ENCODE measurements at regions not wholly inside any gene's neighbourhood (a gene's known extent, or its start where the extent isn't known, plus 50 kb on each side); places are given as distances from the start of the nearest gene placed in this dataset.

GRCh38 chr6:126603410-126603809 is 263.5 kb downstream of the CENPW start:
- no peak for DNase-seq (ENCODE audit: low read depth in 2 of 3, low spot score in 1 of 3)

- no peak for DNase-seq (ENCODE audit: low read depth in 2 of 3, low spot score in 1 of 3)
These were observed 265.2 kb downstream of the CENPW start for GRCh38 chr6:126605089-126605488.

GRCh38 chr6:126607289-126607688 is 267.4 kb downstream of the CENPW start:
- no peak for DNase-seq (ENCODE audit: low read depth in 2 of 3, low spot score in 1 of 3)

DNA sequence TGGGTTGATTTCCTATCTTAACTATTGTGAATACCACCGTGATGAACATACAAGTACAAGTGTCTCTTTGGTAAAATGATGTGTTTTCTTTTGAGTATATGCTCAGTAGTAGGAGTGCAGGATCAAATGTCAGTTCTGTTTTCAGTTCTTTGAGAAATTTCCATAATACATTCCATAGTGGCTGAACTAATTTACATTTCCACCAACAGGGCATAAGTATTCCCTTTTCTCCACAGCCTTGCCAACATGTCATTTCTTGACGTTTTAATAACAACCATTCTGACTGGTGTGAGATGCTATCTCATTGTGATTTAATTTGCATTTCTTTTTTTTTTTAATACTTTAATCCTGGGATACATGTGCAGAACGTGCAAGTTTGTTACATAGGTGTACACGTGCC is 268.8 kb downstream of the CENPW start:
- DNase-seq (ENCODE audit: low read depth in 2 of 3, low spot score in 1 of 3), result no peak

- DNase-seq (ENCODE audit: low read depth in 2 of 3, low spot score in 1 of 3), result no peak
These were observed 275.0 kb downstream of the CENPW start for GRCh38 chr6:126614642-126615504.

- DNase-seq (ENCODE audit: low read depth in 2 of 3, low spot score in 1 of 3), result no peak
These were observed 277.0 kb downstream of the CENPW start for GRCh38 chr6:126616866-126617265.

- DNase-seq (ENCODE audit: low read depth in 2 of 3, low spot score in 1 of 3), result no peak
These were observed 278.9 kb downstream of the CENPW start for GRCh38 chr6:126618639-126619343.

GRCh38 chr6:126620719-126621118 is 280.8 kb downstream of the CENPW start:
- DNase-seq (ENCODE audit: low read depth in 2 of 3, low spot score in 1 of 3), result no peak

DNA sequence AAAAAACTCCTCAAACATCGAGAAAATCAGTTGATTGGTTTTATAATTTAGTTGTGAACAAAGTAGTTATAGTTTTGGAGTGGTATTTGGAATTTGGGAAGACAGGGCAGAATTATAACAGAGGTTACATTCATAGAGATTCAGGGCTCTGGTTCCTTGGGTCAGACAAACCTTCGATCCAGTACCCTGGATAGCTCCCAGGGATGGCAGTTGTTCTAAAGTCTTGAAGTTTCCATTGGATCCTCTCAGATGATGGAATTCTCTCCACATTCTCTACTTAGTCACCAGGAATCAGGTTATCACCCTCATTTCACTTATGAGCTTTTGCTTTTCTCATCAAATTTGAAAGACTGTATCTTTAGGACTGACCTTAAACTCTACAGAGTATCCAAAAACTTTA is 285.1 kb downstream of the CENPW start:
- DNase-seq (ENCODE audit: low read depth in 2 of 3, low spot score in 1 of 3), result no peak

DNA sequence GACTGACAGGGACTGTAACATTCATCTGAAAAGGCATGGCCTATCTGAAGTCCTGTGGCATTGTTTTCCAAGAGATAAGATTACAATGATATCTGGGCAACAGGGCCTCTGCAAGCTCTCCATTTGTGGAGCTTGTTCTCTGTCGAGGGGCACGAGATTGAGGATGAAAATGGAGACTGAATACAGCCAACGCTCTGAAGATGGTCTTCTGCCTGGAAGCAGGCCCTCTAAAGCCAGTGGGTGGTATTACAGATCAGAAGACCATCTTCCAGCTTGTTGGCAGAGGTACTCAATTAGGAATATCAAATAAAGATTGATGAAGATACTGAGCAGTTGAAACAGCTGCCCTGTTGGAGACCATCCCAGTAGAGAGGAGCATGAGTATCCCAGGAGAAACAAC is 288.2 kb downstream of the CENPW start:
- DNase-seq (ENCODE audit: low read depth in 2 of 3, low spot score in 1 of 3), result no peak

GRCh38 chr6:126631363-126631762 is 291.4 kb downstream of the CENPW start:
- no peak for DNase-seq (ENCODE audit: low read depth in 2 of 3, low spot score in 1 of 3)

GRCh38 chr6:126632271-126632670 is 292.4 kb downstream of the CENPW start:
- DNase-seq (ENCODE audit: low read depth in 2 of 3, low spot score in 1 of 3), result no peak

DNA sequence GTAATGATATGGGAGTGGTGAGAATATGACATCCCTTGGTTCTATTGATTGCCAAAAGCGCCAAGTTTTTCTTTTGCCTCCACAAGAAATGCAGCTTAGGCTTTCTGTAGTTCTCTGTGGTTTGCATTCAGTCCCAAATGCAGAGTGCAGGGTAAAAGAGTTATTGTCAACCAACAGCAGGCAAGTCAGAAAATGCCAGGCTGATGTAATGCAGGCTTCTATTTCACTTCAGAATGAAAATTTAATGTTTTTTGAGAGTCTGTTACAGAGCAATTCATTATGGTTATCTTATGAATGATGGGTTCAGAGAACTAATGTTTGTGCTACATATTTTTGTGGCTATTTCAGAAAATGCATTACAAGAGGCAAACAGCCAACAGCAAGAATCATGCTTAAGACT is 293.5 kb downstream of the CENPW start:
- DNase-seq (ENCODE audit: low read depth in 2 of 3, low spot score in 1 of 3), result no peak

DNA sequence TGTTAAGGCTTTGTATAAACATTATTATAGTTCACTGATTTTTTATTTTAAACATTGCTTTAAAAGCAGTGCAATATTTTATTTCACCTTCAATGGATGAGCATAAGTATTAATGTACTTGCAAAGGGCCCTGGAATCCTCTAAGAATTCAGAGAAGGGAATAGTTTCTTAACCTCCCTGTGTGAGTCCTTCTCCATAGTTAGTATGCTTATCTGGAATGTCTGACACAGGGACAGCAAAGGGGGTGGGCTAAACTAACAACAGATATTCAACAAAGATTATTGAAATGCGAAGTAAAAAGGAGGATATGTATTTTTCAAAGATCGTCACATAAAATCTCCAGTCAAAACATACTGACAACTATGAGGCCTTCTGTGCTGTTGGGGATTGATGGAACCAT is 300.4 kb downstream of the CENPW start:
- DNase-seq (ENCODE audit: low read depth in 2 of 3, low spot score in 1 of 3), result no peak

DNA sequence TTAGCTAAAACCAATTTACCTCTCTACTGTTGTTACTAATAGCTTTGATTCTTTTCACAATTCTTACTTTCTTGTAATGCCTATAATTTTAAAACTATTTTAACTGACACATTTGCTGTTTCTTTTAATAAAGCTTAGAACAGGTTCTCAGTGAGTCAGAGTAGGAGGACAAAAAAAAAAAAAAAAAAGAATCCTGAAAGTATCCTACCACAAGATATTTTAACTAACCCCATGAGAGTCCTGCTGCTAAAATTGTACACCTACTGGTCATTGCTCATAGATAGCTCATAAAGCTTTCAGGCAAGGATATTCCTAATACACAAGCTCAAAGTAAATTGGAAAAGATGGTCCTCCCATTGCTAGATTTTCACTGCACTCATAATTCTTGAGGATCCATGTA is 301.0 kb downstream of the CENPW start:
- DNase-seq (ENCODE audit: low read depth in 2 of 3, low spot score in 1 of 3), result no peak

DNA sequence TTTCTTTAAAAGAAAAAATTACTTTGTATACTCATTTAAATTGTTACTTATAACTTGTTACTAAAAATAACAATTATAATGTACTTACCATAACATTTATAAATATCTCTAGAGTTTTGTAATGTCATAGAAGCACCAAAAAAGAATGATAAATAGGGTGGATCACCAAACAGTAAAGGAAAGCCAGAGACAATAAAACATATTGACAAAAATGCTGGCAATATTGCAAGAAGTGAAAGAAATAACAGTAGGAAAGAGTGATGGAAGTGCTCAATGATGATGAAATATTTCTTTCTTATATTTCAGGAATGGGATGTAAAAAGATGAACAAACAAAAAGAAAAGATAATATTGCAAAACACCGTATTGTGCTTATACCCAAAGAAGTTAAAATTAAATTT is 301.7 kb downstream of the CENPW start:
- DNase-seq (ENCODE audit: low read depth in 2 of 3, low spot score in 1 of 3), result no peak

- DNase-seq (ENCODE audit: low read depth in 2 of 3, low spot score in 1 of 3), result no peak
These were observed 303.4 kb downstream of the CENPW start for GRCh38 chr6:126643352-126643751.

- no peak for DNase-seq (ENCODE audit: low read depth in 2 of 3, low spot score in 1 of 3)
These were observed 311.0 kb downstream of the CENPW start for GRCh38 chr6:126650931-126651330.

DNA sequence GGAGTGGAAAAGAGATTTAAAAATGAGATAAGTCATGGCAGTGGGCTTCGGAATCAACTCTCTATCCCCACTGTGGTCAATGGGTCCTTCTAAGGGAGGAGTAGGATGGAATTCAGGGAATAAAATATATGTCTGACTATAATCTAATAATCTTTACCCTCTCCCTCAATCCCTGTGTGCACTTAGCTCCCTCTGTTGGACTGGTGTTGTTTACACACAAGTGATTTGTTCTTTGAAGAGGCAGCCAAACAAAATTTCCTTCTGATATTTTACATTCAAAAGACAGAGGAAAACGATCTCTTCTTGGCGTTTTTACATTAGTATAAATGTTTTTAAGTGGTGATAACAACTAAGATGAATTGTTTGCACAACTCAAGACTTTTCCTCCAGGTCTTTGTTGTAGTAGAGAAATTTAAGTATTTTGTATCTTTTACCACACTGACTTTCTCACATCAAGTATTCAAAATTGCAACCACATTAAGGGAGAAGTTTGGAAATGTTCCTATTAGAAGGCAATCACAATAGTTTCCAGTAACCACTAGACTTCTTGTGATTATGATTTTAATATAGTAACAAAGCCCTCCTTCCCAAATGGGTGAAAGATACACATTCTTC is 317.8 kb downstream of the CENPW start:
- no peak for DNase-seq (ENCODE audit: low read depth in 2 of 3, low spot score in 1 of 3)

DNA sequence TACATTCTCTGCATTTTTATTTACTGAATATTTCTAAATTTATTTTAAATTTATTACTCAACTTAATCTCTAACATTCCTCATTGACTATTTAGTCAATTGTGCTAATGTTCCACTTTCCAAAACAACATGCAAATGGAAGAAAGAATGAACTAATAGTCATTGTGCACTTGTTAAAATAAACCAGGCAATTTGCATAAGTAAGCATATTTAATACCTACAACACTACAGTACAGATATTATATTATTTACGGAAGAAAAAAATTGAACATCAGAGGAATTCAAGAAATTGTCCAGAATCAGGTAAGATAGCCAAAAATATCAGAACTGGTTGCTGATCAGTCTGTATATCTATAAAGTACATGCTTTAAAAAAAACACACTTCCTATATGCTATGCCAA is 320.5 kb downstream of the CENPW start:
- DNase-seq (ENCODE audit: low read depth in 2 of 3, low spot score in 1 of 3), result no peak

DNA sequence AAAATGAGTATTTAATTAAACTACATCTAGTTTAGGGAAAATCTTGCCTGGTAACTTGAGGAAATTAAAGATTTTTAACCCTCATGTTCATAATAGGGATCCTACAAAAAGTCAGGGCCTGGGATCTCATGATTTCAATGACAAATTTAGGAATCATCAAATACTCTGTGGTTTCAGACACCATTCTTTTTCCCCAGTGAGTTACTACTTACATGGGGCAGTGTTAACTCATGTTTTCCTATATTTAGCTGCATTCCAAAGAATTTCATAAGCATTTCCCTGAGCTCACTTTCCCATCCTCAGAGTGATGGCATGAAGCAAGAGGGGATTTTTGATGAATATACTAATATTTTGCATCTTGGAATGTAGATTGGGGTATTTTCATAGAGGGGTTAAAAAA is 321.7 kb downstream of the CENPW start:
- DNase-seq (ENCODE audit: low read depth in 2 of 3, low spot score in 1 of 3), result no peak

DNA sequence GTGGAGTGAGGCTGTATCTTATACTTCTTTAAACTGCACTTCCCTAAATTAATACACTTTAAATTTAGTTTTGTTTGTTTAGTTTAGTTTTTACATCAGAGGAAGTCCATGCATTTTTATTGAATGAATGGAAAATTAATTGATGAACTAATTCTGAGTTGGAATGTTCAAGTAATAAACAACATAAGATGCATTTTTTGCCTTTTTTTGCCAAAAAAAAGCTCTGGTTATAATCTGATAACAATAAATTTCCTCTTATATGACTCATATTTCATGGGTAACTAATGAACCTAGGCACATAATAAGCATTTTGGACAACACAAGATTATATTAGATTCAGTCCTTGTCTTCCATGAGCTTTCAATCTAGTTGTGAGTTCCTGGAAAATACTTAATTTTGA is 323.1 kb downstream of the CENPW start:
- DNase-seq (ENCODE audit: low read depth in 2 of 3, low spot score in 1 of 3), result no peak

Measured in stimulated activated CD4-positive, alpha-beta T cell treated with anti-CD3 and anti-CD28 coated beads, Interleukin-12 subunit alpha, Interleukin-12 subunit beta, amount 100 ng/mL, for 48 hours (primary cell).